HG03520 (cell line): ENCODE measurements at regions not wholly inside any gene's neighbourhood (a gene's known extent, or its start where the extent isn't known, plus 50 kb on each side); places are given as distances from the start of the nearest gene placed in this dataset.
"Not testable (repeated sequence)": the region's sequence is repeated elsewhere in the genome, so short reads cannot be mapped to it uniquely, and the experiment has no call there.

Experiments used
- ATAC-seq: cut with Tn5 transposase; IDR thresholded peaks from one replicate; pipeline ENCODE4 v1.9.1; 2021; ENCODE audit warnings: mild to moderate bottlenecking, moderate library complexity; ENCODE audit not compliant: unreplicated experiment

DNA sequence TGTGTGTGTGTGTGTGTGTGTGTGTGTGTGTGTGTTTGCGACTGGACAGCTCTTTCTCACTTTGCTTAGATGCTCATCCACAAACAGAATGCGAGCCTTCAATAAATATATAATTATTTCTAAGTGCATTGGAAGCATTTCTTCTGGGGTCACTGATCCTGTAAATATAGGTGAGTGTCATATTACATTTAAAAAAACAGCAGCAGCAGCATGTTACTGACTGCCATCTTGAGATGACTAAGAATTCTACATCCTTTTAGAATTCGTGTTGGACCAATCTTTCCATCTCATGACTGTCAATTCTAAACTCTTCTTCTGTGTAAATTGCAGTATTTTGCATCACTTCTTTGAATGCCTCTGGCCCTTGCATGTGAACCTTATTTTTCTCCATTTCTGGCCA, 238.0 kb upstream of the DDI1 start:
- ATAC-seq = no peak

GRCh38 chr11:103800406-103801114, 235.9 kb upstream of the DDI1 start:
- no peak for ATAC-seq

DNA sequence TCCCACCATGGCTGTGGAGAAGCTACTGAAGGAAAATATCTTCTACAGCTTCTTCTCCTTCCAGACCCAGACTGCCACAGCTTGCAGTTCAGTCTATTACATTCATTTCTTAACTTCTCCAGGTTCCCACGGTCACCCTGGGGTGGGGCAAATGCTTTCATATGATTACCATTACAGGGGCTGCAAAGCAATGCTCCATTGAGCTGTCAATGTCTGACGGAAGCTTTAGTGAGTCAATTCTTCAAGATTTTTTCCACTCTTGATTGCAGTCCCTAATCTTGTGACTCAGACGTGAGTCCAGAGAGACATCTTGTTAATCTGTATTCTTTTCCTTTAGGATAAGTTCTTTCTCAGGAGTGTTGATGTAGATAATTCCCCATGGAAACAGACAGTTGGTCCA, 233.4 kb upstream of the DDI1 start:
- no peak for ATAC-seq

- no peak for ATAC-seq
Observed at GRCh38 chr11:103805688-103806009, 230.8 kb upstream of the DDI1 start.

DNA sequence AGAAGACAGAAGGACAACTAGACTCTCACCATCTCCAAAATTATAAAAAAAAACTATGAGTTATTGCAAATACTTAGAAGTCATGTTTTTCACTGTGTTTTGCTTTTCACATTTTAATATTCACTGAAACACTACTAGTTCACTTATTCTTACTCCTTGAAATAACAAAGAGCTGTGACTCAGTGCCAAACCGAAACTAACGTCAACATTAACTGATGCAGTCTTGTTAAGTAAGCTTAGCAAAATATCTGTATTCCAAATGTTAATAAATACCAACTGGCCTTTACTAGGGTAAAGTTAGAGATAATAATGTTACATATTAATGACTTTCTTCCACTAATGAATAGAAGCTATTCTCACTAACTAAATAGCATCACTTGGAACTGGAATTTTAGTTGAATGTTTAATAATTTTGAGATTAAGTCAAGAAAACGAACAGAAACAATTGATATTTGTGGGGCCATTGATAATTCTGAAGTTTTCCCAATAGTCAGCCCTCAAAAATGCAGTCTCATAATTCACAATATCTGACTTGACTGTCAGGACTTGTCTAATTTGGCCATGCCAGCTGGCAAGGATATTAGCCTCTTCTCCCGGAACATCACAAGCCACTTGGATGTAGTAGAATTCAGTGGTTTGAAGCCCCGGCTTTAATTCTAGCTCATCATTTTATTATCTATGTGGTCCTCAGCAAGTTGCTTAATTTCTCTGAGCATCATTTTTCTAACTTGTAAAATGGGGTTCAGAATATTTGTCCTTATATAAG, 230.1 kb upstream of the DDI1 start:
- ATAC-seq = no peak

DNA sequence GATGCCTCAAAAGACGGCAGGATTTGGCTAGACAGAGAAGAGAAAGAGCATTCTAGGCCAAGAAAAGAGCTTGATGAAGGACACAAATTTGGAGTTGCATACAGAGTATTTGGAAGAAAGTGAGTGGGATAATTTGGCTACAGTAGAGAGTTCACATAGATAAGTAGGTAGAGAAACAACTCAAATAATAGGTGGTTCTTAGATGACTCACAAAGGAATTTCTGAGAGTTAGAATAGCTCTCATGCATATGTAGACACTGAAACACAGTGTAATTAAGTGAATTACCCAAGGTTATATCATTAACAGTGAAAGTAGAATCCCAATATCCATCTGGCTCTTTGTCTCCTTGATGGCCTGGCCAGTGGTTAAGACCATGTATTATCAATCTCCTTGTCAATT, 228.6 kb upstream of the DDI1 start:
- ATAC-seq = no peak

- no peak for ATAC-seq
Observed at GRCh38 chr11:103808252-103808651, 228.2 kb upstream of the DDI1 start.

DNA sequence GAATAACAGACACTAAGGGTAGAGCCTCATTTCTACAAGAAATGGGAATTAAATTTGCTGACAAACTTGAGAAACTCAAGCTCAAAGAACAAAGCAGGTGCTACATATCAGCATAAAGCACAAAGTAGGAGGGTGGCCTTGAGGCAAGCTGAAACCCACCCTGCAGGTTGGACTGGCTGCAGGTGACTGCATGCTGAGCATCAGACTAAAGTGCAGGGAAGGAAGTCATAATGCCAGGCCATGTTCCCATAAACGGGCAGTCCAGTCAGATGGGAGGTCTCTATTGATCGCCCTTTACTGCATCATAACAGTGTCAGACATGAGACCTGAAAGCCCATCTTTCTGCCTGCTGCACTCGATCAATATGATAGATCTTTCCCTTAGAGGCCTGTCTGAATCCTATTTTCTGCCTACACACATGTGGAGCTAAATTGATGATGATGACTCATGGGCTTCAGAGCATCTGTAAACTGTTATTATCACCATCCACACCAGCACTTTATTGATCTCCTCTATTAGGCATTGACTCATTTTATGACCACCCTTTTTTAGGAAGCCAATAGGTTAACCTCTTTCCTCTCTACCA, 224.5 kb upstream of the DDI1 start:
- no peak for ATAC-seq

- ATAC-seq = no peak
Observed at GRCh38 chr11:103812680-103813079, 223.8 kb upstream of the DDI1 start.

- not testable (repeated sequence) for ATAC-seq
Observed at GRCh38 chr11:103820345-103820744, 216.1 kb upstream of the DDI1 start.

DNA sequence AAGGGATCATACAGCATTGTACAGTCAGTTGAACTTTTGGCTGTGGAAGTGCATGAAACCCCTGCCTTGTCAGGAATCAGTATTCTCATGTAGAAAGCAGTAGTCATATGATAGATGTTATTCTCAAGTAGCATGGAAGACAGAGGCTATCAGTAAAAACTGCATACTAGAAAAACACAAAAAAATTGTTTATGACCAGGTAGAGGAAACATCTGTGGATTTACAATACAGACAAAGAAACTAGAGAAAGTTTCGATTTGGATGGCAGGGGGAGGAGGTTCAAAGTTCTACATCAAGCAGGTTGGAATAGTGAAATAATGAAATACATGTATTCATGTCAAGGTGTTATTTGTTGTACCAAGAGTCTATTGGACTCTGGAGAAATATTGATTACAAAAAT, 212.3 kb upstream of the DDI1 start:
- ATAC-seq = no peak

- no peak for ATAC-seq
Observed at GRCh38 chr11:103825469-103825868, 211.0 kb upstream of the DDI1 start.

DNA sequence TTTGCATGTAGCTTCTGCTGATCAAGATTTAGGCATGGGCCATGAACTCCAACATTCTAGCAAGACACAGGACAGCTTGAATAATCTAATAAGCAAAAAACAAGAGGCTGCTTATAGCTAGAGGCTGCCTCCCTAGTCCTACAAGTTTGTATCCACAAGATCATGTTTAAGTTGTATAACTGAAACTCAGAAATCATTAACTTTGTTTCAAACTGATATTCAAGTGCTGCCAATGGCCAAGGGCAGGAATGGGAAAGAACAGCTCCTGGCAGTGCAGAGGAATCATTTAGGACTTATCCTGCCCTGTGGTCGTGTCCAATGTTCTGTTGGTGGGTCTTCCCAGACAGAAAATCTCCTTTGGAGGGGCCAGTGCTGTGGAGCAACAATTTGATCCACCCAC, 209.6 kb upstream of the DDI1 start:
- no peak for ATAC-seq

DNA sequence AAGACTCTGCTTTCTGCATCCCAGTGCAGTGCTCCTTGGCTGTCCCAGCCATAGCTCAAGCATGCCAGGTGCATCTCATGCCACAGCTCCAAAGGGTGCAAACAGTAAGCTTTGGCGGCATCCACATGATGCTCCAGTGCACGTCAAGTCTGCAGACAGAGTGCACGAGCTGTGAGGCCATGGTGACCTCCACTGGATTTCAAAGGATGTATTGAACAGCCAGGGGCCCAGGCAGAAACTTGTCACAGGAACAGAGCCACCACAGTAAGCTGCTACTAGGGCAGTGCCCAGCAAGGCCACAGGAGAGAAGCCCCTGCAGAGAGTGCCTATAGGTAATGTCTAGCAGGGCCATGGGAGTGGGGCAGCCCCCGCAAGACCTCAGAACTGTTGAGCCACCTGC, 206.8 kb upstream of the DDI1 start:
- ATAC-seq = no peak

DNA sequence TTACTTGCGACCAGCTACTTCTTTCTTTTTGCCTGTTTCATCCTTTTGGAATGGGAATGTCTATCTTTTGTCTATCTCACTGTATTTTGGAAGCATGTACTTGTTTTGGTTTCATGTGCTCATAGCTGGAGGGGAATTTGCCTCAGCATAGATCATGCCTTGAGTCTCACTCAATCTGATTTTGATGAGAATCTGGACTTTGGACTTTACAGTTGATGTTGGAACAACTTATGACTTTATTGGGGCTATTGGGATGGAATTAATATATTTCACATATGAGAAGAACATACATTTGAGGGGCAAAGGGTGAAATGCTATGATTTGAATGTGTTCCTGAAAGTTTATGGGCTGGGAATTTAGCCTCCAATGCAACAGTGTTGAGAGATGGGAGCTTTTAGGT, 206.2 kb upstream of the DDI1 start:
- no peak for ATAC-seq

DNA sequence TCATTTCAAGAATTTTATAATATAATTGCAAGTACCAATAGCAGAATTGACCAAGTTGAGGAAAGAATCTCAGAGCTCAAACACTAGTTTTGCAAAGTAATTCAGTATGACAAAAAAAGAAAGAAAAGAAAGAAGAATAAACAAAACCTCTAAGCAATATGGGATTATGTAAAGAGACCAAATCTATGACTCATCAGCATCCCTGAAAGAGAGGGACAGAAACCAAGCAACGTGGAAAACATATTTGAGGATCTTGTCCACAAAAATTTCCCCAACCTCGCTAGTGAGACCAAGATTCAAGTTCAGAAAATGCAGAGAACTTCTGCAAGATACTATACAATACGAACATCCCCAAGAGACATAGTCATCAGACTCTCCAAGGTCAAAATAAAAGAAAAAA, 203.7 kb upstream of the DDI1 start:
- no peak for ATAC-seq

- no peak for ATAC-seq
Observed at GRCh38 chr11:103842191-103842590, 194.2 kb upstream of the DDI1 start.

DNA sequence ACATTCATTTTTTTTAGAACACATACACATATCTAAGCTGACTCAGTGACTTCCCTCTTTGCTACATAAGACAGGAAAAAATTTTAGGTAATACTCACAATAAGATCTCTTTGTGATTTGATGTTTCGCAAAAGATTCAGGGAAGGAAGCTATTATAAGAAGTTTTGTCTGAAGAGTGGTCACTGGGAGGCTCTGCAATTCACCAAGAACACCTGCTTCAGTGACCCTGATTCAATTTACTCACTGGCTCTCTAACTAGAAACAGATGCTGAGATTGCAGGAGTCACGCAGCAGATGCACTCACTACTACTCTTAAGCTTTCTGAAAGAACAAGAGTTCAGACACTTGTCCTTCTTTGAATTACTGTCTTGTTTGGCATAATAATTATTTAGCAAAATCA, 193.6 kb upstream of the DDI1 start:
- ATAC-seq = no peak

DNA sequence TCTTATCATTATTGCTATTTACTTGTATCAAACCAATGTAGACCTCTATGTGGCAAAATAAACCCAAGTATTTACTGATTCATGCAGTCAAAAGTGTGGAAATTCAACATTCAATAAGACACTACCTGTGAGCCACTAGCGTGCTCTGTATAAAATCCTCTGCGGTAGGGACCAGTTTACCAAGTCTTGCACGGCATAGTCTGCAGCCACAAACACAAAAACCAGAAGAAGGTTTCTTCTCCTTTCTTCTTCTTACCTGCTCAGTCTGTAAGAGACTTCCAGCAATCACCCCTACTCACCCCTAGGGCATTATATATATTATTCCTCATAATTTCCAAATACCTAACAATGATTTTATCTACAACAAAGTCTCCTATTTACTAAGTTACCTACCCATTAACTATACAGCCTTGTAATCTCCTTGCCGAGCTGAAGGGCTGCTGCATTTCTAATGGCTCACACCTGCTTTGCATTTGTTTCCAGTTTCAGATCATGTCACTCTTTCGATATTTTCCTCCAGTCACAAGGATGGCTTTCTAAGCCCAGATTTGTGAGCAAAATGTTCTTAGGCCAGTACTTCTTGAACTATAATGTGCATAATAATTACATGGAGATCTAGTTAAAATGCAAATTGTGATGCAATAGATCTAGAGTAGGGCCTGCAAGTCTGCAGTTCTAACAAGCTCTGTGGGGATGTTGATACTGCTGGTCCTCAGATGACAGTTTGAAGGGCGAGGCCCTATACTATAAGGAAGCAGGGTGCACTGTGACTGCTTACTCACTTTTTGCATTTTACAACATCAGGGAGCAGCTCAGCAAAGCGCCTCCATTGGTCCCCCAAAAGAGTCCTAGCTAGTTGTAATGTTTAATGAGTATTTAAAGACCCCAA, 191.9 kb upstream of the DDI1 start:
- peak; percentile 99 for ATAC-seq

GRCh38 chr11:103845331-103845730, 191.1 kb upstream of the DDI1 start:
- ATAC-seq = no peak

DNA sequence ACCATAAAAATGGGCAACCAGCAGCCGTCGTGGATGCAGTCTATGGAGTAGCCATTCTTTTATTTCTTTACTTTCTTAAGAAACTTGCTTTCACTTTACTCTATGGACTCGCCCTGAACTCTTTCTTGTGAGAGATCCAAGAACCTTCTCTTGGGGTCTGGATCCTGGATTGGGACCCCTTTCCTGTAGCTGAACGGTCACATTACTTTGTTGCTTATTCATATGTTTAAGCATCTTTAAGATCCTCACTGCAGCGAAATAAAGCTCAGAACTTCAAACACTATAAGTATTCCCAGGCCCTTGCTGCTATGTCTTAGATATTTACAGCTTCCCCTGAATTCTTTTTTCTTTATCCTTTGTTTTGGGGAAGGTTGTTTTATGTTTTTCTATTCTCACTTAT, 187.8 kb upstream of the DDI1 start:
- no peak for ATAC-seq
